PFSK-1 (cell line): ENCODE measurements at regions not wholly inside any gene's neighbourhood (a gene's known extent, or its start where the extent isn't known, plus 50 kb on each side); places are given as distances from the start of the nearest gene placed in this dataset.

Experiments
- FOXP2 ChIP-seq: optimal IDR thresholded peaks from 2 replicates; pipeline ENCODE3; 2011; ENCODE audit warnings: borderline replicate concordance, control low read depth, inconsistent platforms; ENCODE audit not compliant: insufficient read depth; ENCODE audit errors: extremely low read length, extremely low read depth
- POLR2AphosphoS5 ChIP-seq: IDR thresholded peaks from 2 replicates; pipeline ENCODE4 v1.6.1; 2012; ENCODE audit warnings: low read depth, mild to moderate bottlenecking, control low read depth, low read length, moderate library complexity
- REST ChIP-seq, 2 experiments: IDR thresholded peaks; 2 replicates each; pipeline versions ENCODE4 v1.6.1 to v1.8.0; 2011 to 2012; ENCODE audit warnings: low read depth in 2 of 2, low read length in 2 of 2, control low read depth in 1 of 2, inconsistent platforms in 1 of 2, mild to moderate bottlenecking in 1 of 2, moderate library complexity in 1 of 2; ENCODE audit not compliant: insufficient read depth in 1 of 2
- SIN3A ChIP-seq: IDR thresholded peaks from 2 replicates; pipeline ENCODE4 v1.6.1; 2012; ENCODE audit warnings: mild to moderate bottlenecking, low read length, moderate library complexity, borderline replicate concordance; ENCODE audit not compliant: insufficient read depth
- TAF1 ChIP-seq: IDR thresholded peaks from 2 replicates; pipeline ENCODE4 v1.6.1; 2012; ENCODE audit warnings: low read length, control low read depth, borderline replicate concordance; ENCODE audit not compliant: insufficient read depth

DNA sequence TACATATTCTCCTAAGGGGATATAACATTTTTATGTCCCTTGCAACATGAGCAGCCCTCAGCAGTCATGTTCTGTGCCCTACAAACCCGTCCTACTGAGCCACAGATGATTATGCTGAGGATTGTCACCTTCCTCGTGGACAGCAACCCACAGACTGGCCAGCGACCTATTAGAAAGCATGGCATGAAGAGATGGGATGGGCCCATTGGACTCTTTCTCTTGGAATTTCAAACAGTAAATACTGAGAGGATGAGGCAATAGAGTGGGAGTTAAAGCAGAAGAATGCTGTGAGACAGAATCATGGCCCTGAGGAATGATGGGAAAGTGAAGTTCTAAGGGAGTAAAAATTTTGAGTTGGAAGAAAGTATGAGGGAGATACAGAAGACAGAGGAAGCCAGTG, 149.9 kb upstream of the BTG1 start:
- TF ChIP-seq FOXP2 = no peak
- no peak for TF ChIP-seq SIN3A
- no peak for TF ChIP-seq POLR2AphosphoS5
- TF ChIP-seq REST (IDR thresholded peaks at IDR 0.05; ENCODE audit: insufficient read depth in 1 of 2, low read depth in 2 of 2, low read length in 2 of 2) = no peak
- no peak for TF ChIP-seq TAF1

DNA sequence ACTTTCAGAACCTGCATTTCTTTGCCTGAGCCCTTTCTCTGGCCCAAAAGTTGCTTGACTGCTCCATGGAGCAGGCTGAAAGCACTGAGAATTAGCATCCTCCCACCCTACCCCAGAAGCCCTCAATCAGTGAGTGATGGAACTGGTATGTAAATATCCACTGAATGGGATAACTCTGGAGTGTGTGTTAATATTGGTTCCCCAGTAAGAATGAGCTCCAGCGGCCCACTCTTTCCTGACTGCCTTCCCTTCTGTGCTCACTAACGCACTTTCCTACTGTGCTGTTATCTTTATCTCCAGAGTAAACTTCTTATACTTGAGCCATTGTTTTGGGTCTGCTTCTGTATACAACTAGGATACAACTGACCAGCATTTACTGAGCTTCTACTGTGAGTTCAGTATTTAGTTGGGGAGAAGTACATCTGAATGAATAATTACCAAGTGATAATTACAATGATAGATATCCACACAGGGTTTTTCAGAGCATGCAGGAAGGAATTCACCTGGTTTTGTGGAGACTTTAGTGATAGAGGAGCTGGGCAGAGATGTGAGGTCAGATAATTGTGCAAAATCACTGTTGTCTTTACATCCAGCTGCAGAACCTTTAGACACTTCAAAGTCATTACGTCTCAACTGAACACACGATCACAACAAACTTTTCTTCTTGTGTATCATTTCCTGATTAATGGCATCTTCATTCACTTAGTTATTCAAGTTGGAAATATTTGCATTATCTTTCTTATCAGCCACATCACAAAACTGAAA, 149.2 kb upstream of the BTG1 start:
- TF ChIP-seq POLR2AphosphoS5 (no peak), TAF1 (no peak), REST (IDR thresholded peaks at IDR 0.05; ENCODE audit: insufficient read depth in 1 of 2, low read depth in 2 of 2, low read length in 2 of 2) (no peak)

DNA sequence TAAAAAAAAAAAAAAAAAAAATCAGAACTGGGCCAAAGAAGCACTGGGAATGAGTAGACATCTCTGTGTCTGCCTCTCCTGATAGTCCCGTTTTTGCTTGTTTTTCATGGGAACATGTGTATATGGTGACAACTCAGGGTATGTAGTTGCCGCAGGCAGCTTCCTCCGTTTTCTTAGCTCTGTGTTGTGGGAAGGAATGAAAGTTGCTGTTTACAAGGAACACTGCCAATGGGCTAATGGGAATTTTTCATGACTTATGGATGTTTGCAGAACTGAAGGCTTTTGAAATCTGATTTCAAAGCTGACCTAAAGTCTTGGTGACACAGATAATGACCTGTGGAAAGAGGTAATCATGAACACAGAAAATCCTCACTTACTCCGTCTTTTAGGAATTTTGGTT, 146.4 kb upstream of the BTG1 start:
- TF ChIP-seq POLR2AphosphoS5 = no peak
- no peak for TF ChIP-seq TAF1
- no peak for TF ChIP-seq FOXP2
- no peak for TF ChIP-seq SIN3A
- TF ChIP-seq REST (IDR thresholded peaks at IDR 0.05; ENCODE audit: insufficient read depth in 1 of 2, low read depth in 2 of 2, low read length in 2 of 2) = no peak

- no peak for TF ChIP-seq POLR2AphosphoS5
- no peak for TF ChIP-seq FOXP2
- no peak for TF ChIP-seq SIN3A
- TF ChIP-seq TAF1 = no peak
- no peak for TF ChIP-seq REST (IDR thresholded peaks at IDR 0.05; ENCODE audit: insufficient read depth in 1 of 2, low read depth in 2 of 2, low read length in 2 of 2)
Measured at GRCh38 chr12:92290886-92291285, 145.2 kb upstream of the BTG1 start.

- no peak for TF ChIP-seq POLR2AphosphoS5
- TF ChIP-seq REST (IDR thresholded peaks at IDR 0.05; ENCODE audit: insufficient read depth in 1 of 2, low read depth in 2 of 2, low read length in 2 of 2) = no peak
- TF ChIP-seq TAF1 = no peak
- no peak for TF ChIP-seq FOXP2
- no peak for TF ChIP-seq SIN3A
Measured at GRCh38 chr12:92290350-92290695, 144.7 kb upstream of the BTG1 start.
